CD4-positive, alpha-beta T cell treated with Interferon alpha-2 for 1 hour (primary cell): ENCODE measurements at regions not wholly inside any gene's neighbourhood (a gene's known extent, or its start where the extent isn't known, plus 50 kb on each side); places are given as distances from the start of the nearest gene placed in this dataset.

Experiments used
- DNase-seq, 2 donors: peaks; one replicate each; pipeline ENCODE4 v3.0.0-alpha.2; 2020 to 2022

DNA sequence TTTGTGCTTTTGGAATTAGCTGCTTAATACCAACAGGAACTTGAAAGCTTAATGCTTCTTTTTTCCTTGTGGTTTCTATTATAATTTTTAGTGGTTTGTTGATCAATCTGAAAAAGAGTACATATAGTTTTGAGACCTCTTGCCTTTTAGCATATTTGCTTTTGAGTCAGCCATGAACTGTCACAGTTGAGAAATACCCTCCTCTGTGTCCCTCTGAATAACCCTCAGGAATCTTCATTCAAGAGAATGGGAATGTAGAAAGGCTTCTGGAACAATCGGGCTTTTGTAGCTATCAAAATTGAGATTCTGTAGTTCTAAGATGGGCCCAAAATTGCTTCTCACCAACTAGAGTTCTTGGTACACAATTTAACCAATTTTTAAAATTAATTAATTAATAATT is 451.1 kb upstream of the TRIB2 start:
- no peak for DNase-seq

DNA sequence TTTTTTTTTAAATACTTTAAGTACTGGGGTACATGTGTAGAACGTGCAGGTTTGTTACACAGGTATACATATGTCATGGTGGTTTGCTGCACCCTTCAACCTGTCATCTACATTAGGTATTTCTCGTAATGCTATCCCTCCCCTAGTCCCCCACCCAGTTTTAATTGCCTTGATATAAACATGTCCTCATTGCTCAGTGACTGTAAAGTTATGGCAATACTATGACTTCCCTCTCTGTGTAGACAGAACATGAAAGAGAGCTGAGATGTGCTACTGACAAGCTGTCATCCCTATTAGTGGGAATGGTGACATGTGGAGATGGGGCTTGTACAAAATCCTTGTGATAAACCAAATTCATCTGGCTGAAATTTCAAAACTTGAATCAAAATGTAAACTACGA is 449.7 kb upstream of the TRIB2 start:
- DNase-seq = no peak

DNA sequence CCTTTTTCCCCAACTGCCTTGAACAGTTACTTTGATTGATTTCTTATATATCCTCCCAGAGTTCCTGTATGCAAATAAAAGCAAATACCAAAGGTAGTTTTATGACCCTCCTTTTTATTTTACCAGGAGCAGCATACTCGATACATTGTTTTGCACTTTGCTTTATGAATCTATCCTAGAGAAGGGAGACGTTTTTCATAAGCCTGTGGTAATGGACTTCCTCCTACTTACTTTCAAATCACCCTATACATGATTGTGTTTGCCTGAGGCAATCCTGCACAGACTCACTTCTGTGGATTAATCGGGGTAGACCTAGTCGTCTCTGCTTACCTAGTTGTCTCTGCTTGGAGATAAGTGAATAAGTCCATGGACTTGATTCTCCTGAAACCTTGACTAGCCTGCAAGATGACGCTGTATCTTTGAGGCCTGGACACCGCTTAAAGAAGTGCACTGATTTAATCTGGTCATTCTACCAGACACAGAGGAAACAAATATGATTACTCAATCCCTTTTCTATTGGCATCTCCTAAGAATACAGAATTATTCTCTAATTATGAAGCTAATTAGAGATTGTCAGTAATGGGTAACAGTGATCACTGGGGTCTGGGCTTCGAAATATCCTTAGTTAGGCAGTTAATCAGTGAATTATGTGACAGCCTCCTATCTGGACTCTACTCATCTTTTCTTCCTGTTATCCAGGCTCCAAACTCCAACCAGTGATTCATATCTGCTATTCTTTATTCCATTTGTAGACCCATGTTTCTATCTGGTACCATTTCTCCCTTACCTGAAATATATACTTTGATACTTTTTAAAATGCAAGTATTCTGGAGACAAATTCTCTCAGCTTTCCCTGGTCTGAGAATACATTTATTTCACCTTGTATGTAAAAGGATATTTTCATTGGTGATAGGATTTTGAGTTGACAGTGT is 447.4 kb upstream of the TRIB2 start:
- no peak for DNase-seq

DNA sequence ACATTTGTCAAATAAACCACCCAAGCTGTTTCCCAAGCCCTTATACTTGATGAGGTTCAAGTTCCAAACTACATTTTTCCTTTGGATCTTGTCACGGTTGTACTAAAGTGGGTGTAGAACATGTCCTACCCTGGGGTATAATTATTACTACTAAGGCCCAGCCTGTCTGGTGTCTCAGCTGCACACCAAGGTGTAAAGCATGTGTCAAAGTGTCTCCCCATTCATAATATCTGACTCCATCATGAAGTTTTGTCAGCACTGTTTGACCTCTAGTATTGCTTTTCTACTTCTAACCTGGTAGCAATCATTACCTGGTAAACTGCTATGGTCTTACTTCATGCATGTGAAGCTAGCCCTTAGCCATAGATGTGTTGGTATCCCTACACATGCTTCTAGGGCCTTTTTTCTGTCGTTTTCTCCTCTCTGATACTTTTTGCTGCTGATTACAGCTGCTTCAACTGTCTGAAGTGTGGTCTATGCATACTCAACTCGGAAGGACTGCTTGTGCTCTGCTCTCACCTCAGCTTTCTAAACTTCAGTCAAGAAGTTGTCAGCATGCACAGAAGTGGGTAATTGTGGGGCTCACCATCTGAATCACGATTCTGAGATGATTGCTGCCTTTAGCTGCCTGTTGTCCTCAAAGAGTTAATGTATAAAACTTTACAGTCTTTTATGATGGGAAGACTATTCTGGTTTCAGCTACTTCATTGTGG is 445.7 kb upstream of the TRIB2 start:
- no peak for DNase-seq

DNA sequence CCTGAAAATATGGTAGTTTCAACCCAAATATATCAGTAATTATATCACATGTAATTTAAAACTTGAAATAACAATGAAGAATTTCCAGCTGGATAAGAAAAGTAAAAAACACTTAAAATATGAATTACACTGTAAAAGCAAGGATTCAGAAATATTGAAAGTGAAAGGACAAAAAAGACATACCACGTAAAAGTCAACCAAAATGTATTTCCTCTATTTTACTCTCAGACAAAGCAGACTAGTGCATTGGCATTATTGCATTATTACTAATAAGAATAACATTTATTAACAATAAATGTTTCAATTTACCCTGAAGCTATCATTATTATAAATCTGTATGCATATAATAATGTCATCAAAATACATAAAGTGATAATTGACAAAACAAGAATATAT is 445.1 kb upstream of the TRIB2 start:
- DNase-seq = no peak

DNA sequence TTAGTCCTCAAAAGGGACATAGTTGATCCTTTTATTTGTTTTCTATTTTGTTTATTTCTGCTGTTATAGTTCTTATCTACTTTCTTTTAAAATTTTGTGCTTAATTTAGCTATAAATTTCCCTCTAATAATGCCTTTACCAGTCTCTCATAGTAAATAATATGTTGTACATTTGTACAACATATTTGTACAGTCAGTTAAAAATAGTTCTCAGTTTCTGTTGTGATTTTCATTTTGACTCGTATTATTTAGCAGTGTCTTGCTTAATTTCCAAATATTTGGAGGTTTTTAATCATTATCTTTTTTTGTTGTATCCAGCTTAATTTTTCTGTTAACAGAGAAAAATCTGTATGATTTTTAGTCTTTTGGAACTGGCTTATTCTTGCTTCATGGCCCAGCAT is 443.6 kb upstream of the TRIB2 start:
- no peak for DNase-seq

DNA sequence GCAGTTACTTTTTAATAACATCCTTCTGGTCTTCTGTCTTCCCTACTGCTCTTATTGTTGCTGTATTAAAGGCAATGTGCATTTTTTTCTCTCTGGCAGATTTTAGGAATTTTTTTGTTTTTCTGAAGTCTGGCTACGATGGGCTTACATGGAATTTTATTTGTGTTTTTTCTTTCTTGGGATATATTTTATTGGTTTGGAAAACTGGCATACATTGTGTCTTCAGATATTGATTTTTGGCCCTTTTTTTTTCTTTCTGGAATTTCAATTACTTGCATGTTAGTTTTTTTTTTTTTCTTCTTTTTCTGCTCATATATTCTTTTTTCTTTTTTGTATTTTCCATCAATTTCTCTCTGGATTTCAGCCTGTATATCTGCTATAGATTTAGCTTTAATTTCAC is 442.1 kb upstream of the TRIB2 start:
- no peak for DNase-seq

DNA sequence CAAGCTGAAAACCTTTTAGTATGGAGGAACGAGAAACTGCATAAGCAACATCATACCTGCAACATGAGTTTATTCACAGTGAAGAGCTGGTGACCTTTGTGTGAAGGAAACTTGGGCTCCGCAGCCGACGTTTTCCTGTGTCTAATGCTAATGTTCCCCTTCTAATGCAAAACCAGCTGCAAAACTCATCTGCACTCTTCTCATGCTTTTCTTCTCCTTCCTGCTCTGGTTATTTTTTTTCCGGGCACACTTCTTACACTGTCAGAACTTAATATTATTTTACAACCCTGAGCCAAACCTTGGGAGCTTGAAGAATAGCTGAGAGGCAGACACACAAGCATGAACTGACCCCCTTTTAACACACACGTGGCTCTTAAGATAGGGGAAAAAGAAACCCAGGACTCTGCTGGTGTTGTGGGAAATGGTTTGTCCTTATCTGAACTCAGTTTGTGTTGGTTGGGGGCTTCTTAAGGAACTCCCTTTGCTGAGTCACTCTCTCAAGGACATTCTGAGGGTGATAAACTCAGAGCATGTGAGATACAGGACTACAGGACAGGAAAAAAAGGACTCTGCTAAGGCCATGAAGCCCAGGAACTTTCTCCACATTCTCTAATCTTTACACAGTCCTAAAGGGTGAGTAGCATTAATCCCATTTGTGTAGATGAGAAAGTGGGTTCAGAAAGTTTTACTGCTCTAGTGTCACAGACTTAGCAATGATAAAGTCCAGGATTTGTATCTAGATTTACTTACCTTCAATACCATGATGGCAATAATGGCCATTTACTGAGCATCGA is 439.3 kb upstream of the TRIB2 start:
- DNase-seq = no peak

DNA sequence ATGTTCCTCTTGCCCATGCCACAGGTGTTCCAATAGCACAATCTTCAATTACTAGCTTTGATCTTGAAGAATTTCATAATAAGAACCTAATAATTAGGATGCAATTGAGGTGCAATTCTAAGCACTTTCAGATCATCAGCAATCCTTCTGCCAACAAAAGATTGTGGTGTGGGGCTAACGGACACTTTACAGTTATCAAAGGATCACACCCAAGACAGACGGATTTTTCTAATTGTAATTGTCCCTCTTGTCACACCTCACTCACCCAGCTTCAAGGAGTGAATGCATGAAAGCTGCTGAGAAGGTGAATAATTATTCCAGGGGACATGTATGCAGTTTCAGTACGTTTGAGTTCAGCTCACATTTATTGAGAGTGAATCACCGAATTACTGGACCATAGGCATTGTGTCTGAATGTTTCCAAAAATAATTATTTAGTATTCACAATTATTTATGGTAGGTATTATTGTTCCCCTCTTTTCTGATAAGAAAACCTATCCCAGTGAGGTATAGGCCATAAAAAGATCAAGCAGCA is 438.5 kb upstream of the TRIB2 start:
- no peak for DNase-seq

DNA sequence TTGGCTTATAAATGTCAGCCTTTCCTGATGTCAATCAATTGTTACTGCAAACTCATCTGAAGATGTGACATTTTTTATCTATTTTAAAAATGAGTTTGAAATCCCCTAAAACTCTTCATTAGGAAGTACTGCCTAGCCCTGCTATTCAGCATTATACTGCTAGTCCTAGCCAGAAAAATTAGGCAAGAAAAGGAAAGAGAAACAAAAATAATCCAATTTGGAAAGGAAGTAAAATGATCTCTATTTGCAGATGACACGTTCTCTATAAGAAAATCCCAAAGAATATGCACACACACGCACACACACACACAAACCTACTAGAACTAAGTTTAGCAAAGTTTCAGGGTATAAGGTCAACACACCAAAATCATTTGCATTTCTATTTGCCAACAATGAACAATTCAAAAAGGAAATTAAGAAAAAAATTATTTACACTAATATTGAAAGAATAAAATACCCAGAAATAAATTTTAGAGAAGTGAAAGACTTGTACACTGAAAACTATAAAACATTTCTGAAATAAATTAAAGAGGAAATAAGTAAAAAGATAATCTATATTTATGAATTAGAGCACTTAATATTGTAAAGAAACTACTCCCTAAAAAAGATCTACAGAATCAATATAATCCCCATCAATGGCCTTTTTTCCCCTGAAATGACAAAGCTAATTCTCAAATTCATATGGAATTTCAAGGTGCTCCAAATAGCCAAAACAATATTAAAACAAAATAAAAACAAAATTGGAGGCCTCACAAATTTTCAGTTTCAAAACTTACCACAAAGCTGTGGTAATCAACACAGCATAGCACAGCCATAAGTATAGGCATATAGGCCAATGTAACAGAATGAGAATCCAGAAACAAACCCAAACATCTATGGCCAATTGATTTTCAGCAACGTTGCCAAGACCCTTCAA is 433.7 kb upstream of the TRIB2 start:
- no peak for DNase-seq

DNA sequence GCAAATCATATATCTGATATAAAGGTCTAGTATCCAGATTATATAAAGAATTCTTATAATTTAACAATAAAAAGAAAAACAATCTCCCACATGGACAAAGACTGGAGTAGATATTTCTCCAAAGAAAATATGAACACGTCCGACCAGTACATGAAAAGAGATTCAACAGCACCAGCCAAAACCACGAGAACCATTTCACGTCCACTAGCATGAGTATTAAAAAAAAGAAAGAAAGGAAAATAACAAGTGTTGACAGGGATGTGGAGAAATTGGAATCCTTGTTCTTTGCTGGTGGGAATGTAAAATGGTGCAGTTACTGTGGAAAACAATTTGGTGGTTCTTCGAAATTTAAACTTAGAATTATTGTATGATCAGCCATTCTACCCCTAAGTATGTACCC is 432.7 kb upstream of the TRIB2 start:
- DNase-seq = no peak

DNA sequence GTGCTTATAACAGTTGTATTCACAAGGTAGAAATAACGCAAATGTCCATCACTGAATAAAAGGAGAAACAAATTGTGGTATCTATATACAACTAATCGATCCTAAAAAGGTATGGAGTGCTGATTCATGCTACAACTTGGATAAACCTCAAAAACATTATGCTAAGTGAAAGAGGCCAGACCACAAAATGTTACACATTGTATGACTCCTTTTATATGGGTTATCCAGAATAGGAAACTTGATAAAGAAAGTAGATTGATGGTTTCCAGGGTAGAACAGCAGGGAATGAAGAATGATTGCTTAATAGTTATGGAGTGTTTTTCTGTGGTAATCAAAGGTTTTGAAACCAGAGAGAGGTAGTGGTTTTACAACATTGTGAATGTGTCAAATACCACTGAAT is 432.2 kb upstream of the TRIB2 start:
- DNase-seq = no peak

DNA sequence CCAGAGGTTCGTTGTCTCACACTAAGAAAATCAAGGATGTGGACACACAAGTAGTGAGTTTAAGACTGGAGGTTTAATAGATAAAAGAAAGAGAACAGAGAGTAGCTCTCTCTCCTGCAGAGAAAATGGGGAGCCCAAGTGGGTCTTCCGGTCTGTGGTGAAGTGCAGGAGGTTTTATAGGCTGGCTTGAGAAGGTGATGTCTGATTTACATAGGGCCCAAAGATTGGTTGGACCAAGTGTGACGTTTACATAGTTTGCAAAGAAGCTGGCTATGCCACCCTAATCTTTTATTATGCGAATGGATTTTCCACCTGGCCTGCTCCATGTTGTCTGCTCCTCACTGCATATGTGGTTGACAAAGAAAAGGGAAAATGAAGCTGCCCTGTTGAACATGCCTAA is 430.4 kb upstream of the TRIB2 start:
- DNase-seq = no peak

DNA sequence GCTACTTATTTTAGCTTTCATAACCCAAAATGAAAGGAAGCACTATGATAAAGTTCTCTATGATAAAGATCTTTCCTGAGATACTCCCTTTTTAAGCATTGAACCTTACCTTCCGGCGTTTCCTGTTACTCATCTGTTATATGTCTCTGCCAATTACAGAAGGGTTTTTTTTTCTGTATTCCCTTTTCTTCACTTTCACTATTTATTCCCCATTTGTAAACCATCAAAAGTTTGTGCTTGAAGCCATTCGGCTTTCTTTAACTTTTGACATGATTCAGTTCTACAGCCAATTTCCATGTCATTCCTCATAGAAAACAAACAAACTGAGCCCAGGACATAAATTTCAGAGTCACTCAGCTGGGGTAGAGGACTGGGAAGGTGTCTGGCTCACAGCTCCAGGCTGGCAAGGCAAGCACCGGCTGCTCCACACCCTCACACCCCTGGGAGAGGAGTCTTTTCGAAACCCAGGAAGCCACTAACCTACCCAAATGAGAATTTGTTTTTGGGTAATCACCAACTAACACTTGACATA is 429.4 kb upstream of the TRIB2 start:
- no peak for DNase-seq

DNA sequence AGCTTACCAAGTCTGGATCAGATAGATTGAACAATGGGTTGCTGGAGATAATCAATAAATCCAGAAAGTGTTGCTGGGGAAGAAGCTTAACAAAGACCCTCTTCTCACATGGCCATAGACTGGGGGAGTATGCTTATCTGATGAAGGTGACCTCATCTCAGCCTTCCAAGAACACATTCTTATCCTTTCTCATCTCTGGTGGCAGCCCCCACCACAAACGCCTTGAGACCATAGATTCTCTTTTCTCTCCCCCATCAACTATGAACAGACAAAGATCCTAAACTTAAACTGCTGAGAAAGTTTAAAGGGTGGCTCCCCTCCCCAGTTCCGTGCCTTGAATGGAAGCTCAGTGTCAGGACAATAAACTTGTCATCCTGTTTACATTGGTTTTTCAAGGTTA is 428.7 kb upstream of the TRIB2 start:
- DNase-seq = no peak

DNA sequence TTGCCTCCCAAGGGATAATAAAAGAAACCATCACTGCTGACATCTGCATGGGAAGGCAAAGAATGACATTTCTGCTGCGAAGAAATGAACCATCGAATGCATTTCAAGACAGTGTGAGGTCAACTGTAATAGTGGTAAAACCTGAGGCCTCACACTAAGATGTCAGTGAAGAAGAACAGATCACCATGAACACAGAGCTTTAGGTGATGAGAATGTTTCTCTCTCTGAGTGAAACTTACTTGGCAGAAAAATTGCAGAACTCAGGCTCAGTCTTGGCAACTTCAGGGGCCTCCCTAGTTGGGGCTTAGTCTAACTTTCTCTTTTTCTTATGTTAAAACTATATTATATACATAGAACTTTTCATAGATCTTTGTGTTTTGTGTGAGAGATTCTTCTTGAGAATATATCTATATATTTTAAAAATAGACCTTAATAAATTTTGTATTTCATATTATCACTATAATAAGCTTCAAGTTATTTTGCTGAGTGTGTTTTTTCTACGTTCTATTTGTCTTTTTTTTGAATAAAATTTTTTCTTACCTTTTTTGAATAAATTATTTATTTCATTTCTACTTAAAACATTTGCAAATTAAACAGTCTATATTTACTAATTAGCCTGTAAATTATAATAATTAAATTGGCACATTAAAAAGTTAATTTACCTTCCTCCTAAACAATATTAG is 427.5 kb upstream of the TRIB2 start:
- no peak for DNase-seq

DNA sequence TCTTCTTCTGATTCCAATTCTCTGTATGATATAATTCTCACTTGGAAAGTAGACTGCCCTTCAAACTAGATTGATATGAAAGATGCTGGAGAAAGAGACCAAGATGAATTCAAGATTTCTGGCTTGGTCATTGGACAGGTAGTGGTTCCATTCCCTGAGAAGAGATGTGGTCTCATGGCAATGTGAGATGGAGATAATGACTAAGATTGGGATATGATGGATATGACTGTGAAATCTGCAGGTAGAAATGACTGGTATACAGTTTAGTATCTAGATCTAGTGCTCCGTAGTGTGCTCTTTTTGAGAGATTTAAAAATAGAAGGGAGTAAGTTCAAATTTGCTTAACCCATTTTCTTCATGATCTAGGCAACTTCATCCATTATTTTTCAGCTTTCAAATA is 425.4 kb upstream of the TRIB2 start:
- no peak for DNase-seq

DNA sequence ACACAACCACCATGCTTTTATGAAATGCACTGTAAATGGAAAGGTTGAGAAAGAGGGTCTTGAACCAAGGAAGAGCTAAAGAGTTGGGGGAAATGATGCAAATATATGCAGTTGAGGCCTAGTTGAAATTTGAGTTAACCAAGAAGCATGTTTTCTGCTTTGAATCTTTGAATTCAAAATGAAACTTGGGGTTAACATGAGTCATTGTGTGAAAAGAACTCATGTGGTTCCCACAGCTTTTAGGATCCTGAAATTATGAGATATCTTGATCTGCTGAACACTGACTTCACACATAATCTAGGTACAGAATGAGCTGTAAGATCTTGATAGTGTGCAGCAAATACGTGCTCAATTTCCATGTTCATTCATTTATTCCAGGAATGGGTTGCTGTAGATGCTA is 422.9 kb upstream of the TRIB2 start:
- no peak for DNase-seq

DNA sequence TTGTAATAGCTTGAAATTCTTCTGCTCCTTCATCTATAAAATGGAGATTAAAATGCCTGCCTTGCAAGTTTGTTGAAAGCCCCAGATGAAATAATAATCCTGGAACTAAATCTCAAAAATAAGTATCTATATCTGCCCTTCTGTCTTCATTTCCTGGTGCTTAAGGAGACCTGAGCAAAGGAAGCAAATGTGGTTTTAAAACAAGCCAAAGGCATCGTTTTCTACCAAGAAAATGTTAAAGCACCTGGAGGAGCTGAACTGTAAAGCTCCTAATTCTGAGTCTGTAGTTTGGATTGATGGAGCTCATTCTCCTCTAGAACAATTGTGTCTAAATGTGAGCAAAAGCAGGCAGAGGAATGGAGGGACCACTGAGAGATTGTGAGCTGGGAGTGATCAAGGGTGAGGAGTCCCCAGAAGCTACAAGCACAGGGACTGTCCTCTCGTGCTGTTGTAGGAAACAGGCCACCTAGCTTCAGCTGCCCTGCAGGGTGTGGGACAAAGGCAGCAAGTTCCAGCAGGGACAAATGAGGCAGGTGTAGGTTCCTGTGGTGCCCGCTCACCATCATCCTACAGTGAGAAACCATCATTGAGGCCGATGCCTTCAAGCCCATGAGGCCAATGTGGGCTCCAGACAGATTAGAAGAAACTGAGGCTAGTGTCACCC is 420.7 kb upstream of the TRIB2 start:
- DNase-seq = no peak

DNA sequence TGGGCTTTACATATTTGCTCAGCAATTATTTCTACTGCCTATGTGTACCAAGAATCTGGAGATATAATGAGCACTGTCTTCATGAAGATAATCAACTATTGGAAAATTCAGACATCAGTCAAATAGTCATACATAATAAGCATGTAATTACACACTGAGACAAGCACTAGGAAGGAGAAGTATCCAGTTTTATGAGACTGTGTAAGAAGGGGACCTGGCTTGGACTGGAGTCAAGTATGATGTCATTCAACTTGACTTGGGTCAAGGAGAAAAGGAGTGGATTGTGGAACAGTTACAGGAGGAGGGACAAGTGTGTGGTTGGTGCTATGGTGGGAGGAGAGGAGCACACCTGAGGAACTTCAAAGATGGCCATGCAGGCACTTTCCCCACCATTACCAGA is 419.8 kb upstream of the TRIB2 start:
- no peak for DNase-seq

DNA sequence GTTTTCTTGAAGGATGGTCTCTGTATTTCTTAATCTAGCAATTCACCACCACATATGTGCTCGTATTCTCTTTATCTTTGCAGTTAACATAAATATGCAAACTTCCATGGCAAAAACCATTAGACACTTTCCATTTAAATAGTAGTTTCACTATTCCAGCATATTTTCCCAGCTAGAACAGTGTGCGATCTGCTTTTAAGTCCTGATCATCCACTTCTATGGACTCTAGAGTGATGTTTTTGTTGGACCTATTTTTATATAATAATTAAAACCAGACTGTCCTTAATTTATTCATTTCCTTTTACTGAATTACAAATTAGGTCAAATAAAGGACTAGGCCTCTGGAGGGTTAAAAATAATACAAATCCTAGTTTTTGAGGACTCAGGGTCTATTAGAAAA is 418.4 kb upstream of the TRIB2 start:
- DNase-seq = no peak
